GM06990 (cell line): ENCODE measurements at regions not wholly inside any gene's neighbourhood (a gene's known extent, or its start where the extent isn't known, plus 50 kb on each side); places are given as distances from the start of the nearest gene placed in this dataset.

Experiments
- DNase-seq: peaks from one replicate; pipeline ENCODE4 v3.0.0-alpha.2; 2011; ENCODE audit not compliant: insufficient read length; ENCODE audit errors: extremely low read depth
- H3K27me3 ChIP-seq: replicated peaks from 2 replicates; pipeline ENCODE4 v1.6.0; 2011; ENCODE audit warnings: low read length; ENCODE audit not compliant: control insufficient read depth, insufficient read depth
- H3K36me3 ChIP-seq: 2 replicates; pipeline ENCODE4 v1.5.1; 2011; ENCODE audit warnings: low read length; ENCODE audit not compliant: control insufficient read depth, insufficient read depth
- H3K4me3 ChIP-seq: replicated peaks from 2 replicates; pipeline ENCODE4 v1.5.1; 2011; ENCODE audit warnings: low read depth, mild to moderate bottlenecking, control low read depth, low read length
- CTCF ChIP-seq: IDR thresholded peaks from 2 replicates; pipeline ENCODE4 v1.5.1; 2011; ENCODE audit warnings: low read length, control low read depth, mild to moderate bottlenecking, inconsistent platforms; ENCODE audit not compliant: insufficient read depth, poor library complexity, severe bottlenecking

- no peak for DNase-seq
- no peaks in the 10 kb centered on the region; the same call in 1 of the 2 replicates for H3K27me3 ChIP-seq
- H3K36me3 ChIP-seq, result no peaks in the 10 kb centered on the region
- no peak for TF ChIP-seq CTCF
- H3K4me3 ChIP-seq, result no peak overlapping the region
Observed at GRCh38 chr5:56507351-56507930, 274.3 kb upstream of the ANKRD55 start.

- Histone ChIP-seq H3K36me3 (no peaks in the 10 kb centered on the region), H3K4me3 (no peak overlapping the region), H3K27me3 (no peaks in the 10 kb centered on the region; the same call in 1 of the 2 replicates)
- TF ChIP-seq CTCF, result no peak
- DNase-seq, result no peak
Observed at GRCh38 chr5:56506211-56506965, 273.3 kb upstream of the ANKRD55 start.

GRCh38 chr5:56503929-56504328 lies 270.8 kb upstream of the ANKRD55 start:
- TF ChIP-seq CTCF, result no peak
- Histone ChIP-seq H3K4me3 (no peak overlapping the region), H3K27me3 (no peaks in the 10 kb centered on the region; the same call in 1 of the 2 replicates), H3K36me3 (no peaks in the 10 kb centered on the region)
- no peak for DNase-seq

- Histone ChIP-seq H3K27me3 (no peaks in the 10 kb centered on the region; the same call in 1 of the 2 replicates), H3K4me3 (no peak overlapping the region), H3K36me3 (no peaks in the 10 kb centered on the region)
- TF ChIP-seq CTCF, result no peak
- no peak for DNase-seq
Observed at GRCh38 chr5:56501781-56502557, 268.8 kb upstream of the ANKRD55 start.

- TF ChIP-seq CTCF, result no peak
- no peak for DNase-seq
- Histone ChIP-seq H3K36me3 (no peaks in the 10 kb centered on the region), H3K4me3 (no peak overlapping the region), H3K27me3 (no peaks in the 10 kb centered on the region; the same call in 1 of the 2 replicates)
Observed at GRCh38 chr5:56499901-56500300, 266.8 kb upstream of the ANKRD55 start.
